Fibroblast of the aortic adventitia (primary cell): ENCODE measurements at regions not wholly inside any gene's neighbourhood (a gene's known extent, or its start where the extent isn't known, plus 50 kb on each side); places are given as distances from the start of the nearest gene placed in this dataset.
"Not testable (repeated sequence)": the region's sequence is repeated elsewhere in the genome, so short reads cannot be mapped to it uniquely, and the experiment has no call there.

Source experiments
- DNase-seq: peaks from one replicate; pipeline ENCODE4 v3.0.0-alpha.2; 2010; ENCODE audit warnings: low read depth
- H3K4me3 ChIP-seq: 2 replicates; pipeline ENCODE4 v1.5.1; 2011; ENCODE audit warnings: low read depth, mild to moderate bottlenecking, control low read depth, low read length, moderate library complexity
- TF ChIP-seq, protein P1 (sequence below): IDR thresholded peaks from 2 replicates; pipeline ENCODE4 v1.5.1; 2011; ENCODE audit warnings: mild to moderate bottlenecking, low read length, control low read depth, inconsistent platforms; ENCODE audit not compliant: insufficient read depth

DNA sequence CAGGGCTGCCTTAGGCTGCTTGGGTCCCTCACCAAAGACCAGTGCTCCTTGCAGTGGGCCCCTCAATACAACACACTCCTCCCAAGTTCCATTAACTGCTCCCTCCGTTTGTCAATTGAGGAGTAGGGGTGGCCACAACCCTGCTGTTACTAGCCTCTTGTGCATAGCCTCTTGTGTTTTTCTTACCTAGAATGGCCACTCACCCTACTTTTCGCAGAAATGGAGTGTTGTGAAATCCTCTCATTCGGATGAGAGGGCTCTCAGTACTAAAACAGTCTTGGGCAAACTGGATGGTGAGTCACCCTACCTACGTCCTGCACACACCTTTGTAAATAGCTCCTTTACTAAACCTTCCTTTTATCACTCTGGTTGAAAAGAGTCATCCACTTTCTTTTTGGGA, 253.9 kb downstream of the OSR1 start:
- no peak for DNase-seq
- TF ChIP-seq, protein P1, sequence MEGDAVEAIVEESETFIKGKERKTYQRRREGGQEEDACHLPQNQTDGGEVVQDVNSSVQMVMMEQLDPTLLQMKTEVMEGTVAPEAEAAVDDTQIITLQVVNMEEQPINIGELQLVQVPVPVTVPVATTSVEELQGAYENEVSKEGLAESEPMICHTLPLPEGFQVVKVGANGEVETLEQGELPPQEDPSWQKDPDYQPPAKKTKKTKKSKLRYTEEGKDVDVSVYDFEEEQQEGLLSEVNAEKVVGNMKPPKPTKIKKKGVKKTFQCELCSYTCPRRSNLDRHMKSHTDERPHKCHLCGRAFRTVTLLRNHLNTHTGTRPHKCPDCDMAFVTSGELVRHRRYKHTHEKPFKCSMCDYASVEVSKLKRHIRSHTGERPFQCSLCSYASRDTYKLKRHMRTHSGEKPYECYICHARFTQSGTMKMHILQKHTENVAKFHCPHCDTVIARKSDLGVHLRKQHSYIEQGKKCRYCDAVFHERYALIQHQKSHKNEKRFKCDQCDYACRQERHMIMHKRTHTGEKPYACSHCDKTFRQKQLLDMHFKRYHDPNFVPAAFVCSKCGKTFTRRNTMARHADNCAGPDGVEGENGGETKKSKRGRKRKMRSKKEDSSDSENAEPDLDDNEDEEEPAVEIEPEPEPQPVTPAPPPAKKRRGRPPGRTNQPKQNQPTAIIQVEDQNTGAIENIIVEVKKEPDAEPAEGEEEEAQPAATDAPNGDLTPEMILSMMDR, result no peak

DNA sequence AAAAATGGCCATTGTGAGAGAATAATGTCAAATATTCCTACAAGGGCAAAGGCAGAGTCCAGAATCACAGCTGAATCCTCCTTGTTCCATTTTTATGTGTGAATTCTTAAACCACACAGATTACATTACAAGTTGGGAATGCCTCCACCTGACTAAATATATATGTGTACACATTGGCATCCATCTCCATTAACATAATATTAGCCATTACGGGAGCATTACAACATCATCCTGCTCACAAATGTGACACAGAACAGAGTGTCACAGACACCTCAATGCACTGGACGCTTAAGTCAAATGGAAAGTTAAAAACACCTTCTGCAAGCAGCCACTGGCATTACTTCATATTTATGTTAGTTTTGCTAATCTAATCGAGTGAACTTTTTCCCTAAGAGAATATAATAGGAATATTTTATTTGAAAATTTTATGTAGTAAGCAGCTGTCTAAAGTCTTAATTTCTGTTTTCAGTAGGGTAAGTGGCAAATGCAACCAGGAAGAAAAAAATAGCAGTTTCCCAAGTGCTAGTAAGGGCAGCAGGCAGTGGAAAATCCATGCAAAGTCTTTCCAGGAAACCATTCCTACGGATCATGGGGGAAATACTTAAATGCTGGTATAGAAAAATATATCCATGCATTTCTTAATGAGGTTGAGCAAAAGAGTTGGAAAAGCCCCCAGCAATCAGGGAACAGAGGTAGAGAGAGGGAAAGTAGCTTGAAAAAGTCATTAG, 255.6 kb downstream of the OSR1 start:
- TF ChIP-seq, protein P1, result no peak
- DNase-seq, result no peak
- H3K4me3 ChIP-seq, result no peak overlapping the region

More for the DNA sequence above, 253.9 kb downstream of the OSR1 start:
- H3K4me3 ChIP-seq, result no peak overlapping the region

DNA sequence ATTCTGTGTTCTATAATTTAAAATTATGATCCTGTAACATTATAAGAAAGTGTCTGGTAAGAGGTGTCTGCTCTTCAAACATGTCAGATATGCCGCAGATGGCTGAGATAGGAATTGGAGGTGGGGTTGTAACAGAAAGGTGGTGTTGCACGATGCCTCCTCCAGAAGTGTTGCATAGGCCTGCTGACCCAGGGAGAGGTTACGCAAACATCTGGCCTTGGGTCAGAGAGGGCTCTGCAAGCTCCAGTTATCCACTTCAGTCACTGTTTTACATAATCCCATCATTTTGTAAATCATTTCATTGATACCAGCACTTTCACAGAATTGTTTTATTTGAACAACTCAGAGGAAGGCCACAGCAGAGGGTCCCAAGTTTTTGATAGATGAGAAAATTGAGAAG, 256.5 kb downstream of the OSR1 start:
- DNase-seq, result no peak
- TF ChIP-seq, protein P1, result no peak
- H3K4me3 ChIP-seq, result no peak overlapping the region

DNA sequence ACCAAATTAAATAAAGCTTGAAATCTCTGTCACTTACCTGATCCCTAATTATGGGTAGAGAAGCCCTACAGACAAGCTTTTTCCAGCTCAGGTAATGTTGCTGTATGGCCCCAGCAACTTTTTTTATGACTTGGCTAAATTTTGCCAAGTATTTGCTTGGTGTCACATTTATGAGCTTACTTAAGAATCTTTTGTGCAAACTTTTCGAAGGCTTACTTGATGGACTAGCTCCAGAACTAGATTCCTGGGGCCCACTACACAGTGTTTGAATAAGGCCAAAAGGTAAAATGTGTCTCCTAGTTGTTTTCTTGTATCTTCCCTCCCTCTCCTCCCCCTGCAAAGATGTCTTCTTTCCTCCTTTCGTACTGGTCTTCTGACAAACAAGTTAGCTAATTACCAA, 257.9 kb downstream of the OSR1 start:
- TF ChIP-seq, protein P1, result no peak
- no peak overlapping the region for H3K4me3 ChIP-seq
- DNase-seq, result no peak

DNA sequence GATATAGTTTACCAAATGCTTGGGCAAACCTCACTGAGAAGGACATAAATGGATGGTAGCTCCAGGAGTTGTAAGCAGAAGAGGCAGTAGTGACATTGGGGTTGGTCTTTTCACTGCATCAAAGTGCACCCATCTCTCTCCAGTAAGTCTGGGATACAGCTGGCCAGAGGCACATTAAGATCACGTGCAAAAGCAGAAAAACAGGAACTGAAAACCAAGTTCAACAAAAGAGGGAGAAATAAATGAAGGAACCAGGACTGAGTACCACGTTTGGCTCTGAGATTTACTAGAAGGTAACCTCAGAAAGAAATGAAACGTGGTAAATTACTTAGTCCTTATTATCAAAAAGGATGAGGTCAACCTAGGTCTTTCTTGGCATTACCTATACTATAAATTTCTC, 259.2 kb downstream of the OSR1 start:
- no peak for DNase-seq
- TF ChIP-seq, protein P1, result no peak
- no peak overlapping the region for H3K4me3 ChIP-seq

DNA sequence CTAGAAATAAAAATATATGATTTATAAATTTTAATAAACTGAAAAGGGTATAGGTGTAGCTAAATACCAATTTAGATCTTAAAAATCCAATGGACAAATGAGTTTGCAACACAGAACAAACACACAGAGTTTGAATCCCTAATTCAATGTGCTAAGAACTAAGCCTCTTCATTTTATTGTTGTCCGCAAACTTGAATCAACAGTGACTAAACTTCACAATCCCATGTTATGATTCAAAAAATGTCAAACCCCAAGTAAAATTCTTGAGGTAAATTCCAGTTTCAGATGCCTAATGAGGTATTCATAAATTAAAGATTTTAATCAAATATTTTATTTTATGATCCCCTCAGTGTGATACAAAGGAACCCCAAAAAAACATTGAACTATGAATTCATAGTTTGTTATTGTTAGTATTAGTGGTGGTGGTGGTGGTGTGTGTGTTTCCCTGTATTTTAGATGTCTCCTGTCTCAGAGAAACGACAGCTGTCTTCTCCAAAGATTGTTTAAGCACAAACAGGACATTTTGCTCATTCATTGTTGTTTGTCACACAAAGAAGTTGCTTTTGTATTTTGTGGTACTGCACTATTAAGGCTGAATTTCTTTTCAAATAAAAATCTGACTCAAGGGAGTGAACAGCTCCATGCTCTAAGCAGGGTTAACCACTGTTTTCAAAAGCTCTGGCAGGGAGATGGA, 259.8 kb downstream of the OSR1 start:
- TF ChIP-seq, protein P1, result no peak
- H3K4me3 ChIP-seq, result no peak overlapping the region
- DNase-seq, result no peak

DNA sequence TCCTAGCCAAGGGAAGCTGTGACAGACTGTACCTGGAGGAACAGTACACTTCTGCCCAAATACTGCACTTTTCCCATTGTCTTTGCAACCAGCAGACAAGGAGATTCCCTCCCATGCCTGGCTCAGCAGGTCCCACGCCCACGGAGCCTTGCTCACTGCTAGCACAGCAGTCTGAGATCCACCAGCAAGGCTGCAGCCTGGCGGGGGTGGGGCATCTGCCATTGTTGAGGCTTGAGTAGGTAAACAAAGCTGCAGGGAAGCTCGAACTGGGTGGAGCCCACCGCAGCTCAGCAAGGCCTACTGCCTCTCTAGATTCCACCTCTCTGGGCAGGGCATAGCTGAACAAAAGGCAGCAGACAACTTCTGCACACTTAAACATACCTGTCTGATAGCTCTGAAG, 268.9 kb downstream of the OSR1 start:
- not testable (repeated sequence) for H3K4me3 ChIP-seq, DNase-seq
